Pancreas (tissue), 10 donors: ENCODE measurements at regions not wholly inside any gene's neighbourhood (a gene's known extent, or its start where the extent isn't known, plus 50 kb on each side); places are given as distances from the start of the nearest gene placed in this dataset.
"Not testable (repeated sequence)": the region's sequence is repeated elsewhere in the genome, so short reads cannot be mapped to it uniquely, and the experiment has no call there.

ENCODE experiments used
- ATAC-seq, 4 donors: fragments of 200-7000 bp; cut with Tn5 transposase; one replicate each; pipeline versions ENCODE4 v1.8.0 to v1.9.1; 2020; ENCODE audit warnings: mild to moderate bottlenecking in 4 of 4, moderate library complexity in 4 of 4
- DNase-seq, 6 donors: peaks; one replicate each; pipeline ENCODE4 v3.0.0-alpha.2; 2020
- FAIRE-seq: peaks from 2 replicates; lab custom pipeline; 2012; peaks lifted over from hg19 to GRCh38; lab: Jason Lieb, UNC
- H3K27ac ChIP-seq, 4 donors: fragments of 200-600 bp; sonication (generic); 1 replicate in 3 of 4; 2 replicates in 1 of 4; pipeline versions ENCODE4 v1.5.0 to v1.8.0; 2020
- H3K27me3 ChIP-seq, 4 donors: fragments of 200-600 bp; one replicate each; pipeline ENCODE4 v1.8.0; 2021
- H3K36me3 ChIP-seq, 3 donors: fragments of 200-600 bp; sonication (generic) in 1 of 3; one replicate each; pipeline versions ENCODE4 v1.5.0 to v1.8.0; 2020 to 2021
- H3K4me1 ChIP-seq, 3 donors: fragments of 200-600 bp; one replicate each; pipeline ENCODE4 v1.8.0; 2021
- H3K4me3 ChIP-seq, 4 donors: fragments of 200-600 bp; sonication (generic) in 2 of 4; one replicate each; pipeline versions ENCODE4 v1.5.0 to v1.8.0; 2020 to 2021
- H3K9me3 ChIP-seq, 4 donors: fragments of 200-600 bp; one replicate each; pipeline ENCODE4 v1.8.0; 2021
- WGBS, 2 donors: extraction: QIAGEN DNeasy Blood & Tissue Kit; methylation state at CpG; one replicate each; pipeline ENCODE4 v1.1.7; 2013; 5-methylcytosine and 5-hydroxymethylcytosine counted together
- intact Hi-C, 3 donors: fragments of 100-400 bp; cut with DNase I; formaldehyde crosslinking; loops; one replicate each; pipeline versions ENCODE4 v1.11.1 to v1.14.2; 2022
- TF ChIP-seq, protein P1 (sequence below), 4 donors: fragments of 200-600 bp; sonication (generic) in 3 of 4; IDR thresholded peaks; one replicate each; pipeline versions ENCODE4 v1.5.0 to v1.8.0; 2021; ENCODE audit warnings: antibody characterized with exemption in 4 of 4
- donor health status: healthy with polysubstance abuse.
- donor health status: DM: no; HTN: no; CAD: no; lungs with moderate emphysema.
- donor health status: DM: no; HTN: no; CAD: no.
- donor health status: control.
- donor health status: control.
- donor health status: Bipolar disorder and iron deficiency.
- donor health status: DM: yes; HTN: yes; CAD: no.
- donor health status: DM: no; HTN: no; CAD: no.
- donor health status: DM: no; HTN: no; CAD: no.
- donor health status: DM: yes; HTN: yes; CAD: no.

DNA sequence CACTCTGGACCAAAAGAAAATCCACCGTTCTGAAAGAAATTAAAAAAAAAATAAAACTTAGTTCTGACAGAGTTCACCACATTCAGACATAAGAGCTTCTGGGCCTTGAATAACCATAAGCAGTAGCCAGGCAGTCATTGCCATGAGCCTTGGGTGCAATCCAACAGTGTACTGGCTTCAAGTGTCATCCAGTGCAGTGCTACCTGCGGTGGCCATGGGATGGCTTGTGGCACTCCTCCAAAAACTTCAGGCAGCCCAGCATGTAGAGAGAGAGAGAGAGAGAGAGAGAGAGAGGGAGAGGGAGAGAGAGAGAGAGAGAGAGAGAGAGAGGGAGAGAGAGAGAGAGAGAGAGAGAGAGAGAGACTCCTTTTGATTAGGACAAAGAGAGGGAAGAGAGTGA is 208.5 kb downstream of the SPIN4 start:
- H3K9me3 ChIP-seq, H3K4me3 ChIP-seq, ATAC-seq, DNase-seq, H3K36me3 ChIP-seq, H3K27me3 ChIP-seq, FAIRE-seq, H3K27ac ChIP-seq, intact Hi-C loops, H3K4me1 ChIP-seq: not testable (repeated sequence)
- no CpG with 5 or more reads among the region's 2 CpGs for WGBS, 2 donors

DNA sequence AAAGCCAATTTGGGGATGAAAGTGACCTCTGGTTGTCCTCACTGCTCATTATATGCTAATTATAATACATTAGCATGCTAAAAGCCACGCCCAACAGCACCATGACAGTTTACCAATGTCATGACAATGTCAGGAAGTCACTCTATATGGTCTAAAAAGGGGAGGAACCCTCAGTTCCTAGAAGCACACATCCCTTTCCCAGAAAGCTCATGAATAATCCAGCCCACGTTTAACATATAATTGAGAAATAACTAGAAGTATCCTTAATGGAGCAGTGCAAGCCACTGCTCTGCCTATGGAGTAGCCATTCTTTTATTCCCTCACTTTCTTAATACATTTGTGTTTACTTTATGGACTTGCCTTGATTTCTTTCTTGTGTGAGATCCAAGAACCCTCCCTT is 215.3 kb downstream of the SPIN4 start:
- intact Hi-C loops, H3K27me3 ChIP-seq, ATAC-seq, FAIRE-seq, H3K4me3 ChIP-seq, H3K27ac ChIP-seq, H3K4me1 ChIP-seq, H3K9me3 ChIP-seq, DNase-seq, H3K36me3 ChIP-seq: not testable (repeated sequence)
- no CpG with 5 or more reads among the region's 2 CpGs for WGBS, 2 donors

DNA sequence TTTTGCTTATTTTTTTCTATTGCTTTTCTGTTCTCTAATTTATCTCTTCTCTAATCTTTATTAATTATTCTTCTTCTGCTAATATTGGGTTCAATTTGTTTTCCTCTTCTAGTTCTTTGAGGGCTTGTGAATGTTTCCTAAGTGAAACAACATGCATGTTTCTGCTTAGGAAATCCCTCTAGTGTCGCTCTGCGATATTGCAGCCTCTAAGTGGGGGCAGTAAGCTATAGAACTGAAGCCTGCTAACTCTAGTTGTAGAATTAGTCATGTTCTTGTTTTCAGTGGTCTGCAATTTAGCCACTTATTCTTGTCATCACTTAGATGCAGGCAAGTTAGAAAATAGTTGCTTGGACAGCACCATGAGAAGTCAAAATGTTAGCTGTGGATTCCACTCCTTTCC is 222.6 kb downstream of the SPIN4 start:
- TF ChIP-seq, protein P1, sequence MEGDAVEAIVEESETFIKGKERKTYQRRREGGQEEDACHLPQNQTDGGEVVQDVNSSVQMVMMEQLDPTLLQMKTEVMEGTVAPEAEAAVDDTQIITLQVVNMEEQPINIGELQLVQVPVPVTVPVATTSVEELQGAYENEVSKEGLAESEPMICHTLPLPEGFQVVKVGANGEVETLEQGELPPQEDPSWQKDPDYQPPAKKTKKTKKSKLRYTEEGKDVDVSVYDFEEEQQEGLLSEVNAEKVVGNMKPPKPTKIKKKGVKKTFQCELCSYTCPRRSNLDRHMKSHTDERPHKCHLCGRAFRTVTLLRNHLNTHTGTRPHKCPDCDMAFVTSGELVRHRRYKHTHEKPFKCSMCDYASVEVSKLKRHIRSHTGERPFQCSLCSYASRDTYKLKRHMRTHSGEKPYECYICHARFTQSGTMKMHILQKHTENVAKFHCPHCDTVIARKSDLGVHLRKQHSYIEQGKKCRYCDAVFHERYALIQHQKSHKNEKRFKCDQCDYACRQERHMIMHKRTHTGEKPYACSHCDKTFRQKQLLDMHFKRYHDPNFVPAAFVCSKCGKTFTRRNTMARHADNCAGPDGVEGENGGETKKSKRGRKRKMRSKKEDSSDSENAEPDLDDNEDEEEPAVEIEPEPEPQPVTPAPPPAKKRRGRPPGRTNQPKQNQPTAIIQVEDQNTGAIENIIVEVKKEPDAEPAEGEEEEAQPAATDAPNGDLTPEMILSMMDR (IDR thresholded peaks at IDR 0.05) = peak; percentile 24 to 69 (median 42)
- DNase-seq (peak in 2 of 6 donors; percentile 15 to 22), ATAC-seq (peak in 2 of 4 donors; percentile 48 to 62), FAIRE-seq (no peak)
- 1% methylated on average over 2 of the region's 2 CpGs for WGBS, 2 donors
- H3K4me1 ChIP-seq = no peaks in the 10 kb centered on the region
- intact Hi-C loops = no loop called here
- no peaks in the 10 kb centered on the region for H3K9me3 ChIP-seq
- H3K36me3 ChIP-seq = no peaks in the 10 kb centered on the region
- H3K4me3 ChIP-seq = no peak overlapping the region
- H3K27ac ChIP-seq = no peak overlapping the region
- H3K27me3 ChIP-seq = peaks cover 0 to 4% (median 0%) of the 10 kb centered on the region in 4 donors

DNA sequence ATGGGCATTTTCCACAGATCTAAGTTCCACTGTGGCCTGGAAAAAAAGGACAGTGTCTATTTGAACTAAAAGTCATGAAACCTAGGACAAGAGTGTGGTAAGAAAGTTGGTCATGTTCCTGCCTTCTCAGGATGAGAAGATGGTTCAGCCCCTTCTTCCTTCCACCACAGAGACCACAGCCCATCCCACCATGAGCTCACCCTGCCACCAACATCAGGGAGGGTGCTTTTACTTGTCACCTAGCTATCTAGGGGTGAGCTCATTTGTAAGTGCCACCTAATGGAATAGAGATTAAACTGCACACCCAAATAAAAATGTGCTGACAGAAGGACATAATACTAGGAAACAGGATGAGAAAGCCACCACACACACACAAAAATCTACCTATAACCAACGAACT is 235.9 kb downstream of the SPIN4 start:
- TF ChIP-seq, protein P1 (IDR thresholded peaks at IDR 0.05) = no peak
- no peak for ATAC-seq
- H3K4me1 ChIP-seq = no peaks in the 10 kb centered on the region

DNA sequence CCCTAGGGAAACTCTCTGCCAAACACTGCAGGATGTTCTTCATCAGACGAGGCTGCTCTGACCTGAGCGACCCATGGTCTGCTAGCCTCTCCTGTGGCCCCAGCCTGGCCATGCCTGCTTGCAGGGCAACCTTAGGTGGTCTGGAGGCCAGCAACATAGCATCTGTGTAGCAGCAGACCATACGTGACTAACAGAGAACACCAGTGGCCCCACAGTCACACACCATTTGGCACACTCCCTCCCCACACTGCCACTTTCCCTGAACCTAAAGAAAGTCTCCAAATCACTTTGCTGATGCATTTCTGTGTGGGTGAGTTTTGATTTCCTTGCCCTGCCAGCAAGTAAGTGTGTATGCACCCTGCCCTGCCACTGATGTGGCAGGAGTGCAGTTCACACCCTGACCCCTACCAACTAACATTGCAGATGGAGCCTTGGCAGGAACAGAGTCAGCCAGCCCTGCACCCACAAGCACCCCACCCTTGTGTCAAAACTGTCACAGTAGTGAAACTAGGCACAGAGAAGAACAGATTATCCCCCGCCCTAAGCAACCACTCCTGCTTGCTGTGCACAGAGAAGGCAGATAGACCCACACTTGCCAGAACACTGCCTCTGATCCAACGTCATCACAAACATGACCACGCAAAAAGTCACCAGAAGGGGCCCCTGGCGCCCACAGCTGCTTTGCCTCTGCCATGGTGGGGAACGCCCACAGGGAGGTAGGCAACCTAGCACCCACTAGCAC is 249.1 kb downstream of the SPIN4 start:
- FAIRE-seq (no peak), DNase-seq (no peak), ATAC-seq (no peak)
- intact Hi-C loops = no loop called here
- no peak overlapping the region for H3K27ac ChIP-seq
- no peaks in the 10 kb centered on the region for H3K36me3 ChIP-seq
- no peaks in the 10 kb centered on the region for H3K4me1 ChIP-seq
- H3K9me3 ChIP-seq = no peaks in the 10 kb centered on the region
- no peak overlapping the region for H3K4me3 ChIP-seq
- WGBS, 2 donors = 49 to 58% methylated on average over 8 of the region's 8 CpGs
- TF ChIP-seq, protein P1 (IDR thresholded peaks at IDR 0.05) = no peak
- peaks cover 0 to 11% (median 0%) of the 10 kb centered on the region in 4 donors for H3K27me3 ChIP-seq

More for the DNA sequence above, 235.9 kb downstream of the SPIN4 start:
- WGBS, 2 donors = 4 to 18% methylated on average over 1 of the region's 1 CpG
- no peaks in the 10 kb centered on the region for H3K36me3 ChIP-seq
- peaks cover 0 to 6% (median 0%) of the 10 kb centered on the region in 4 donors for H3K27me3 ChIP-seq
- DNase-seq (no peak), FAIRE-seq (no peak)
- H3K9me3 ChIP-seq = no peaks in the 10 kb centered on the region
- H3K27ac ChIP-seq = no peak overlapping the region
- intact Hi-C loops = no loop called here
- no peak overlapping the region for H3K4me3 ChIP-seq

DNA sequence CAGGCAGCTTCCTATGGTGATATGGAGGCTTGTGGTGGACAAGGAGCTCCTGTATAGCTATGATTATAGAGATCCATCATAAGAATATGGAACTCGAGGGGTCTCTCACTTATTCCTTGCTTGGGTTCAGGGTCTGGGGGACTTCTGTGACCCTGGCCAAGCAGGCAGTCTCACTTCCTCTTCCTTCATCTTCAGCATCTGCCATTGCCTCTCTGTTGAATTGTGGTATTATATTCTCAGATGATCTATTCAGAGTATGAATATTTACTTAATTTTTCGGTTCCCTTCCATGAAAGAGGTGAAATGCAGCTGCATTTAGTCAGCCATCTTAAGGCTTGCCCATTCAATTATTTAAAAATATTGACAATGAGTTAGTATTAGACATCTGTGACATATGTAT is 292.9 kb downstream of the SPIN4 start:
- intact Hi-C loops = no loop called here
- no peak for DNase-seq
- H3K4me3 ChIP-seq = no peak overlapping the region
- no peaks in the 10 kb centered on the region for H3K9me3 ChIP-seq
- no peaks in the 10 kb centered on the region for H3K36me3 ChIP-seq
- no peaks in the 10 kb centered on the region for H3K4me1 ChIP-seq
- no peak for FAIRE-seq
- TF ChIP-seq, protein P1 (IDR thresholded peaks at IDR 0.05) = no peak
- WGBS, 2 donors = 11 to 17% methylated on average over 2 of the region's 2 CpGs
- no peak for ATAC-seq
- H3K27me3 ChIP-seq = peaks cover 0 to 29% (median 0%) of the 10 kb centered on the region in 4 donors
- H3K27ac ChIP-seq = no peak overlapping the region
